Breast epithelium (tissue), 4 donors: ENCODE measurements at regions not wholly inside any gene's neighbourhood (a gene's known extent, or its start where the extent isn't known, plus 50 kb on each side); places are given as distances from the start of the nearest gene placed in this dataset.

Source experiments
- DNase-seq, 2 donors: peaks; one replicate each; pipeline ENCODE4 v3.0.0-alpha.2; 2019; ENCODE audit warnings: low spot score in 2 of 2
- H3K27ac ChIP-seq, 2 donors: fragments of 200-600 bp; sonication (generic) in 1 of 2; one replicate each; pipeline ENCODE4 v1.5.1; 2016 to 2019; ENCODE audit warnings: mild to moderate bottlenecking in 1 of 2
- H3K27me3 ChIP-seq, 2 donors: fragments of 200-600 bp; sonication (generic) in 1 of 2; one replicate each; pipeline versions ENCODE4 v1.5.1 to v1.6.0; 2017 to 2019; ENCODE audit warnings: control low read depth in 1 of 2, mild to moderate bottlenecking in 1 of 2
- H3K36me3 ChIP-seq: fragments of 200-600 bp; one replicate; pipeline ENCODE4 v1.5.1; 2019
- H3K4me1 ChIP-seq, 2 donors: fragments of 200-600 bp; sonication (generic); one replicate each; pipeline ENCODE4 v1.5.1; 2016 to 2019; ENCODE audit warnings: control low read depth in 1 of 2
- H3K4me3 ChIP-seq, 3 donors: fragments of 200-600 bp; sonication (generic); 1 replicate in 2 of 3; 2 replicates in 1 of 3; pipeline ENCODE4 v1.5.1; 2016 to 2019; ENCODE audit warnings: mild to moderate bottlenecking in 3 of 3, moderate library complexity in 2 of 3
- H3K9me3 ChIP-seq, 2 donors: fragments of 200-600 bp; sonication (generic) in 1 of 2; one replicate each; pipeline ENCODE4 v1.5.1; 2016 to 2019; ENCODE audit warnings: control low read depth in 1 of 2
- CTCF ChIP-seq, 3 donors: fragments of 450-650 bp; IDR thresholded peaks; one replicate each; pipeline ENCODE4 v1.5.1; 2016 to 2017; ENCODE audit warnings: antibody characterized with exemption in 3 of 3, mild to moderate bottlenecking in 3 of 3, moderate library complexity in 3 of 3
- POLR2A ChIP-seq: fragments of 450-650 bp; IDR thresholded peaks from one replicate; pipeline ENCODE4 v1.6.1; 2016; ENCODE audit warnings: antibody characterized with exemption, mild to moderate bottlenecking, moderate library complexity
- POLR2AphosphoS5 ChIP-seq, 3 donors: sonication (generic); formaldehyde crosslinking; IDR thresholded peaks; one replicate each; pipeline ENCODE4 v1.6.1; 2017; ENCODE audit warnings: antibody characterized with exemption in 3 of 3
- intact Hi-C: fragments of 100-400 bp; cut with DNase I; formaldehyde crosslinking; loops from one replicate; pipeline ENCODE4 v1.15.1; 2023; ENCODE audit warnings: low total_unique reads

GRCh38 chr6:134706806-134707205, 243.1 kb downstream of the ALDH8A1 start:
- Histone ChIP-seq H3K27me3 (no peaks in the 10 kb centered on the region), H3K27ac (no peak overlapping the region), H3K4me3 (no peak overlapping the region), H3K4me1 (no peaks in the 10 kb centered on the region), H3K9me3 (no peaks in the 10 kb centered on the region), H3K36me3 (no peaks in the 10 kb centered on the region)
- DNase-seq: no peak
- intact Hi-C loops: no loop called here
- no peak for TF ChIP-seq POLR2A
- no peak for TF ChIP-seq POLR2AphosphoS5 (IDR thresholded peaks at IDR 0.05)
- TF ChIP-seq CTCF (IDR thresholded peaks at IDR 0.05): no peak

- intact Hi-C loops: no loop called here
- Histone ChIP-seq H3K27me3 (no peaks in the 10 kb centered on the region), H3K9me3 (no peaks in the 10 kb centered on the region), H3K36me3 (no peaks in the 10 kb centered on the region), H3K4me3 (no peak overlapping the region), H3K27ac (no peak overlapping the region), H3K4me1 (no peaks in the 10 kb centered on the region)
- TF ChIP-seq POLR2AphosphoS5 (IDR thresholded peaks at IDR 0.05) (no peak), POLR2A (no peak), CTCF (IDR thresholded peaks at IDR 0.05) (no peak)
- DNase-seq: no peak
Measured at GRCh38 chr6:134706153-134706552, 243.7 kb downstream of the ALDH8A1 start.

GRCh38 chr6:134703206-134703605, 246.7 kb downstream of the ALDH8A1 start:
- intact Hi-C loops: no loop called here
- no peaks in the 10 kb centered on the region for H3K4me1 ChIP-seq
- no peak overlapping the region for H3K4me3 ChIP-seq
- no peaks in the 10 kb centered on the region for H3K36me3 ChIP-seq
- DNase-seq: no peak
- no peak for TF ChIP-seq POLR2AphosphoS5 (IDR thresholded peaks at IDR 0.05)
- no peak for TF ChIP-seq POLR2A
- no peak for TF ChIP-seq CTCF (IDR thresholded peaks at IDR 0.05)
- H3K27me3 ChIP-seq: no peaks in the 10 kb centered on the region
- H3K27ac ChIP-seq: no peak overlapping the region
- no peaks in the 10 kb centered on the region for H3K9me3 ChIP-seq

- H3K27me3 ChIP-seq: no peaks in the 10 kb centered on the region
- H3K4me3 ChIP-seq: no peak overlapping the region
- H3K27ac ChIP-seq: no peak overlapping the region
- TF ChIP-seq POLR2AphosphoS5 (IDR thresholded peaks at IDR 0.05) (no peak), POLR2A (no peak)
- DNase-seq: no peak
- H3K9me3 ChIP-seq: no peaks in the 10 kb centered on the region
- no peaks in the 10 kb centered on the region for H3K4me1 ChIP-seq
- no peaks in the 10 kb centered on the region for H3K36me3 ChIP-seq
- intact Hi-C loops: no loop called here
Measured at GRCh38 chr6:134702279-134702678, 247.6 kb downstream of the ALDH8A1 start.

GRCh38 chr6:134701301-134701700, 248.6 kb downstream of the ALDH8A1 start:
- H3K9me3 ChIP-seq: no peaks in the 10 kb centered on the region
- TF ChIP-seq POLR2AphosphoS5 (IDR thresholded peaks at IDR 0.05): no peak
- TF ChIP-seq CTCF (IDR thresholded peaks at IDR 0.05): no peak
- no peaks in the 10 kb centered on the region for H3K4me1 ChIP-seq
- intact Hi-C loops: no loop called here
- no peaks in the 10 kb centered on the region for H3K36me3 ChIP-seq
- no peak overlapping the region for H3K27ac ChIP-seq
- no peaks in the 10 kb centered on the region for H3K27me3 ChIP-seq
- no peak for DNase-seq
- H3K4me3 ChIP-seq: no peak overlapping the region

GRCh38 chr6:134698228-134698627, 251.7 kb downstream of the ALDH8A1 start:
- intact Hi-C loops: no loop called here
- TF ChIP-seq POLR2AphosphoS5 (IDR thresholded peaks at IDR 0.05) (no peak), POLR2A (no peak), CTCF (IDR thresholded peaks at IDR 0.05) (no peak)
- H3K27me3 ChIP-seq: no peaks in the 10 kb centered on the region
- no peak overlapping the region for H3K27ac ChIP-seq
- no peaks in the 10 kb centered on the region for H3K4me1 ChIP-seq
- H3K36me3 ChIP-seq: no peaks in the 10 kb centered on the region
- no peak for DNase-seq
- H3K4me3 ChIP-seq: no peak overlapping the region
- H3K9me3 ChIP-seq: no peaks in the 10 kb centered on the region
